ENCODE measurements at regions not wholly inside any gene's neighbourhood (a gene's known extent, or its start where the extent isn't known, plus 50 kb on each side); places are given as distances from the start of the nearest gene placed in this dataset.

GRCh38 chr9:80090317-80090716 is 518.6 kb downstream of the TLE4 start:
- no peak overlapping the region for H2AFZ ChIP-seq (ENCODE audit: low read length)
- H3K27ac ChIP-seq (ENCODE audit: insufficient read length, low read depth, low read length): no peak overlapping the region
- H2BK20ac ChIP-seq (ENCODE audit: low read depth, low read length, poor library complexity, severe bottlenecking): no peak overlapping the region
- WGBS (ENCODE audit: extremely low coverage, insufficient read length, low lambda C conversion rate): no CpG with 5 or more reads among the region's 8 CpGs
- no peak overlapping the region for H2BK120ac ChIP-seq (ENCODE audit: low read depth, low read length, poor library complexity, severe bottlenecking)
- no peaks in the 10 kb centered on the region for H3K23me2 ChIP-seq (ENCODE audit: insufficient read length, low read depth, low read length, poor library complexity, severe bottlenecking)
- H3K4ac ChIP-seq (ENCODE audit: low read depth, low read length): no peak overlapping the region
- TF ChIP-seq CTCF (conservative IDR thresholded peaks at IDR 0.05): no peak
- no peak overlapping the region for H2BK15ac ChIP-seq (ENCODE audit: low read depth, low read length)
- no peaks in the 10 kb centered on the region for H3K36me3 Mint-ChIP-seq (ENCODE audit: insufficient read depth in 1 of 3, low read depth in 3 of 3)
- H4K91ac ChIP-seq (ENCODE audit: insufficient read length, low read depth, low read length): no peak overlapping the region
- no peaks in the 10 kb centered on the region for H3K9me3 Mint-ChIP-seq
- H3K27me3 Mint-ChIP-seq (ENCODE audit: low read depth): no peaks in the 10 kb centered on the region
- H3K9ac ChIP-seq (ENCODE audit: extremely low read depth, insufficient read length, low read length): no peak overlapping the region
- no peak overlapping the region for H2AK5ac ChIP-seq (ENCODE audit: insufficient read length, low read length)
- no peak overlapping the region for H4K5ac ChIP-seq (ENCODE audit: insufficient read length, low read depth, low read length)
- no peaks in the 10 kb centered on the region for H3K9me3 ChIP-seq (ENCODE audit: control insufficient read depth, low read depth, low read length)
- H4K20me1 ChIP-seq (ENCODE audit: control insufficient read depth, insufficient read depth, insufficient read length): no peaks in the 10 kb centered on the region
- H3K23ac ChIP-seq (ENCODE audit: insufficient read length, low read depth, low read length): no peak overlapping the region
- no peak overlapping the region for H2BK5ac ChIP-seq (ENCODE audit: insufficient read length, low read length)
- H3T11ph ChIP-seq (ENCODE audit: low read length): no peak overlapping the region
- H3K18ac ChIP-seq (ENCODE audit: insufficient read length, low read depth, low read length): no peak overlapping the region
- H3K14ac ChIP-seq (ENCODE audit: insufficient read depth, low read length): no peak overlapping the region
- no peak overlapping the region for H3K4me3 Mint-ChIP-seq
- no peak overlapping the region for H3K56ac ChIP-seq (ENCODE audit: insufficient read length, low read depth, low read length)
- H3K79me1 ChIP-seq (ENCODE audit: insufficient read depth, low read depth, low read length, poor library complexity, severe bottlenecking): no peaks in the 10 kb centered on the region
- H3K4me1 Mint-ChIP-seq: no peaks in the 10 kb centered on the region
- H3K4me1 ChIP-seq (ENCODE audit: insufficient read depth, low read length): no peaks in the 10 kb centered on the region
- no peak overlapping the region for H2BK12ac ChIP-seq (ENCODE audit: insufficient read length, low read depth, low read length)
- no peak overlapping the region for H3K27ac Mint-ChIP-seq
- no peaks in the 10 kb centered on the region for H3K27me3 ChIP-seq (ENCODE audit: insufficient read depth, low read length)
- H3K4me2 ChIP-seq (ENCODE audit: insufficient read depth, insufficient read length, low read length): no peak overlapping the region
- no peaks in the 10 kb centered on the region for H3K79me2 ChIP-seq (ENCODE audit: insufficient read depth, low read length)
- DNase-seq: no peak
- H4K8ac ChIP-seq (replicated peaks; ENCODE audit: insufficient read length, low read depth, low read length): no peak overlapping the region

Data from H9 (cell line).